ENCODE measurements at regions not wholly inside any gene's neighbourhood (a gene's known extent, or its start where the extent isn't known, plus 50 kb on each side); places are given as distances from the start of the nearest gene placed in this dataset.

GRCh38 chr6:40312213-40313015, 274.8 kb downstream of the LRFN2 start:
- Histone ChIP-seq H3K27me3 (replicated peaks; ENCODE audit: insufficient read depth, low read depth, low read length, poor library complexity) (no peaks in the 10 kb centered on the region), H3K4me1 (ENCODE audit: insufficient read depth, low read length, poor library complexity, severe bottlenecking) (no peaks in the 10 kb centered on the region), H3K27ac (ENCODE audit: low read depth, low read length, poor library complexity, severe bottlenecking) (no peak overlapping the region), H3K36me3 (ENCODE audit: insufficient read depth, low read length, poor library complexity, severe bottlenecking) (no peaks in the 10 kb centered on the region), H3K9me3 (ENCODE audit: low read depth, low read length, poor library complexity, severe bottlenecking) (no peaks in the 10 kb centered on the region), H3K4me3 (ENCODE audit: low read depth, low read length, poor library complexity, severe bottlenecking) (no peak overlapping the region)
- DNase-seq (ENCODE audit: low spot score), result no peak
- ChIA-PET CTCF (no interaction called here), POLR2A (ENCODE audit: low non-redundant PET) (no interaction called here)
- TF ChIP-seq EZH2 (IDR thresholded peaks at IDR 0.05; ENCODE audit: borderline replicate concordance, low read depth, low read length, poor library complexity, severe bottlenecking), result no peak
- TF ChIP-seq CTCF (conservative IDR thresholded peaks at IDR 0.05; ENCODE audit: low read depth, low read length), result no peak
- no TSS peak for BruUV-seq (replicated peaks)
- intact Hi-C loops (cut with micrococcal nuclease; ENCODE audit: unreplicated experiment), result loop anchor here (10.0 kb wide), 1 partner anchor 712 kb away; no protein-coding TSS in a partner anchor

- DNase-seq (ENCODE audit: low spot score), result peak; percentile 83
- ChIA-PET POLR2A (ENCODE audit: low non-redundant PET) (no interaction called here), CTCF (interaction anchor here (0.6 kb wide), 1 partner anchor 9 kb away, joined by 13 read pairs; no protein-coding TSS in a partner anchor)
- intact Hi-C loops (cut with micrococcal nuclease; ENCODE audit: unreplicated experiment), result loop anchor here (5.0 kb wide), 2 partner anchors 326 to 946 kb away; no protein-coding TSS in a partner anchor
- no TSS peak for BruUV-seq (replicated peaks)
- Histone ChIP-seq H3K4me3 (ENCODE audit: low read depth, low read length, poor library complexity, severe bottlenecking) (no peak overlapping the region), H3K9me3 (ENCODE audit: low read depth, low read length, poor library complexity, severe bottlenecking) (no peaks in the 10 kb centered on the region), H3K4me1 (ENCODE audit: insufficient read depth, low read length, poor library complexity, severe bottlenecking) (no peaks in the 10 kb centered on the region), H3K27ac (ENCODE audit: low read depth, low read length, poor library complexity, severe bottlenecking) (no peak overlapping the region), H3K36me3 (ENCODE audit: insufficient read depth, low read length, poor library complexity, severe bottlenecking) (no peaks in the 10 kb centered on the region), H3K27me3 (replicated peaks; ENCODE audit: insufficient read depth, low read depth, low read length, poor library complexity) (no peaks in the 10 kb centered on the region)
- TF ChIP-seq EZH2 (IDR thresholded peaks at IDR 0.05; ENCODE audit: borderline replicate concordance, low read depth, low read length, poor library complexity, severe bottlenecking), result no peak
- TF ChIP-seq CTCF (conservative IDR thresholded peaks at IDR 0.05; ENCODE audit: low read depth, low read length), result peak; percentile 90
Measured at GRCh38 chr6:40308533-40309306, 278.4 kb downstream of the LRFN2 start.

GRCh38 chr6:40307712-40308111, 279.5 kb downstream of the LRFN2 start:
- ChIA-PET CTCF (interaction anchor here (0.9 kb wide), 1 partner anchor 12 kb away, joined by 3 read pairs; no protein-coding TSS in a partner anchor), POLR2A (ENCODE audit: low non-redundant PET) (no interaction called here)
- Histone ChIP-seq H3K36me3 (ENCODE audit: insufficient read depth, low read length, poor library complexity, severe bottlenecking) (no peaks in the 10 kb centered on the region), H3K27ac (ENCODE audit: low read depth, low read length, poor library complexity, severe bottlenecking) (no peak overlapping the region), H3K4me1 (ENCODE audit: insufficient read depth, low read length, poor library complexity, severe bottlenecking) (no peaks in the 10 kb centered on the region), H3K4me3 (ENCODE audit: low read depth, low read length, poor library complexity, severe bottlenecking) (no peak overlapping the region), H3K9me3 (ENCODE audit: low read depth, low read length, poor library complexity, severe bottlenecking) (no peaks in the 10 kb centered on the region), H3K27me3 (replicated peaks; ENCODE audit: insufficient read depth, low read depth, low read length, poor library complexity) (no peaks in the 10 kb centered on the region)
- no peak for DNase-seq (ENCODE audit: low spot score)
- intact Hi-C loops (cut with micrococcal nuclease; ENCODE audit: unreplicated experiment), result loop anchor here (5.0 kb wide), 2 partner anchors 325 to 945 kb away; no protein-coding TSS in a partner anchor
- TF ChIP-seq CTCF (conservative IDR thresholded peaks at IDR 0.05; ENCODE audit: low read depth, low read length) (no peak), EZH2 (IDR thresholded peaks at IDR 0.05; ENCODE audit: borderline replicate concordance, low read depth, low read length, poor library complexity, severe bottlenecking) (no peak)
- no TSS peak for BruUV-seq (replicated peaks)

Measured in A673 (cell line).